ENCODE measurements at regions not wholly inside any gene's neighbourhood (a gene's known extent, or its start where the extent isn't known, plus 50 kb on each side); places are given as distances from the start of the nearest gene placed in this dataset.

GRCh38 chr1:34406833-34407539 is 230.3 kb downstream of the C1orf94 start:
- DNase-seq (ENCODE audit: low spot score in 2 of 2, unreplicated experiment in 2 of 2) = no peak

GRCh38 chr1:34408011-34408410 is 231.3 kb downstream of the C1orf94 start:
- Mint-ChIP-seq H3K4me1 (peaks cover 9% of the 10 kb centered on the region), H3K27me3 (ENCODE audit: low read depth) (peaks cover 9% of the 10 kb centered on the region), H3K9me3 (peaks cover 12% of the 10 kb centered on the region), H3K27ac (no peak overlapping the region), H3K36me3 (no peaks in the 10 kb centered on the region), H3K4me3 (no peak overlapping the region)
- no peak for DNase-seq (ENCODE audit: low spot score in 2 of 2, unreplicated experiment in 2 of 2)
- no peak for TF ChIP-seq CTCF (IDR thresholded peaks at IDR 0.05; ENCODE audit: unreplicated experiment)

More at GRCh38 chr1:34406833-34407539, 230.3 kb downstream of the C1orf94 start:
- Mint-ChIP-seq H3K27me3 (ENCODE audit: low read depth) (peaks cover 8% of the 10 kb centered on the region), H3K9me3 (peaks cover 12% of the 10 kb centered on the region), H3K27ac (no peak overlapping the region), H3K4me1 (peaks cover 9% of the 10 kb centered on the region), H3K4me3 (no peak overlapping the region), H3K36me3 (no peaks in the 10 kb centered on the region)
- no peak for TF ChIP-seq CTCF (IDR thresholded peaks at IDR 0.05; ENCODE audit: unreplicated experiment)

DNA sequence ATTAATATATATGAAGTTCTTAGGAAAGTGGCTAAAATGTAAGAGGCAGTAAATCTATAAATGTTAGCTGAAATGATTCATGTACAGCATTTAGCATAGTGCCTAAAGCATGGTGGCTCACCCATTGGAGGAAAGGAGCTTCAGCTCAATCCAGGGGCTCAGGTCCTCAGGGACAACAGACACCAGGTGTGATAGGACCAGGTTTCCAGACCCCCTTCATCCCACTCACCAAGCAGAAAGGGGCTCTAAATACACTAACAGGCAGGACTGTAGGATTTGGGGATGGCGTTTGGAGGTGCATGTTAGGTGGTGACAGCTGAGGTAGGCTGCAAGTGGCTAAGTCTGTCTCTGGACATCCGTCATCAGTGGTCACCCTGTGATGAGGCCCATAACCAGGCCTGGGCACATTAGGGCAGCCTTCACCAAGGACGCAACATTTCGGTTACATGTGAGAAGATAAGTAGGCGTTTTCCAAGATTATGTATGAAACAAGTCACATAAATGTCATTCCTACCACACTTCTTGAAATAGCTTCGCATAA is 233.1 kb downstream of the C1orf94 start:
- Mint-ChIP-seq H3K9me3 (peaks cover 4% of the 10 kb centered on the region), H3K36me3 (no peaks in the 10 kb centered on the region), H3K4me1 (peaks cover 9% of the 10 kb centered on the region), H3K27ac (no peak overlapping the region), H3K4me3 (no peak overlapping the region), H3K27me3 (ENCODE audit: low read depth) (peaks cover 13% of the 10 kb centered on the region)
- no peak for DNase-seq (ENCODE audit: low spot score in 2 of 2, unreplicated experiment in 2 of 2)
- no peak for TF ChIP-seq CTCF (IDR thresholded peaks at IDR 0.05; ENCODE audit: unreplicated experiment)

DNA sequence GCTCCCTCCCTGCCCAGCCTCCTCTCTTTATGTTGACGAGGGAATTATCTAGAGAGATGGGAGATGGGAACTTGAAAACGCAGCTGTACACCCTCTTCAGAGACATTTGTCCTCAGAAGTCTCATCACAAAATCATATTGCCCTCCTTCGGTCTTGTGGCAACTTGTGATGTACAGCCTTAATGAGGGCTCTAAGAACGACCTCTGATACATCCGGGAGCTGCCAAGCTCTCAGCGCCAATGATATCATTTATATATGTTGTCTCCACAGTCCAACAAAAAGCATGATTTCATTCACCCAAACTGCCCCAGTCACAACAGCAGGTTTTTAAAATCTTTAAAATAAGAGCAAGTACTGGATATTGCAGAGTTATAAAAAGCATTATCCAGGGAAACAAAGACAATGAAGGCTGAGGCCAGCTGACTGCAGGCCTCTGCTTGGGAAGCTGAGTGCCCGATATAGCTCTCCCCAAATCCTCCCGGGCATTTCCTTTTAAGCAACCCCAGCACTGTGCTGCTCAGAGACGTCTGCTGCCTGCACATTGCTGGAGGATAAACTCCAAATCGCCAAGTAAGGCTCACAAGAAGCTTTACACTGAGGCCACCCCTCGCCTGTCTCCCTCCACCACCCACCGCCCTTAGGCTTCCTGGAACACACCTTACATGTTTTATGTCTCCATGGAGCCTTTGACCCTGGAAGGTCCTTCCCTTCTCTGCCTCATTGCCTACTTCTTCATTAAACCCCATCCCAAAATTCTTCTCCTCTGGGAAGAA is 236.1 kb downstream of the C1orf94 start:
- H3K27me3 Mint-ChIP-seq (ENCODE audit: low read depth) = peaks cover 23% of the 10 kb centered on the region
- H3K9me3 Mint-ChIP-seq = peaks cover 4% of the 10 kb centered on the region
- no peak overlapping the region for H3K4me3 Mint-ChIP-seq
- TF ChIP-seq CTCF (IDR thresholded peaks at IDR 0.05; ENCODE audit: unreplicated experiment) = no peak
- H3K36me3 Mint-ChIP-seq = no peaks in the 10 kb centered on the region
- no peaks in the 10 kb centered on the region for H3K4me1 Mint-ChIP-seq
- no peak for DNase-seq (ENCODE audit: low spot score in 2 of 2, unreplicated experiment in 2 of 2)
- no peak overlapping the region for H3K27ac Mint-ChIP-seq

DNA sequence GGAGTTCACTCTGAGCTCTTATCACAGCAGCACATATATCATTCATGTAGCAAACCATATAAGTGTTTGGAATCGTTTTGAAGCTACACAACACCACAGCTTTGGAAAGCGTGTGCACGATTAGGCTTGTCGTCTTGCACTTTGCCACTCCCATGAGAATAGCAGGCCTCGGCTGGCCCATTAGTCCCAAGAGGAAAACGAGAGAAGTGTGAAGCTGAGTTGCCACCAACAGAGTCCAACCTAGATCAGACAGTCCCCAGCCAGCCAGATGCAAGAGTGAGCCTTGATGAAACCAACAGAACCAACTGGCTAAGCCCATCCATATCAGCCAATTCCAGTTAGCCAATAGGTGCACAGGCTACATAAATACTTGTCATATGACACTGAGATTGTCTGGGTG is 238.4 kb downstream of the C1orf94 start:
- no peak for TF ChIP-seq CTCF (IDR thresholded peaks at IDR 0.05; ENCODE audit: unreplicated experiment)
- Mint-ChIP-seq H3K36me3 (no peaks in the 10 kb centered on the region), H3K4me1 (no peaks in the 10 kb centered on the region), H3K27me3 (ENCODE audit: low read depth) (peaks cover 20% of the 10 kb centered on the region), H3K9me3 (no peaks in the 10 kb centered on the region), H3K4me3 (no peak overlapping the region), H3K27ac (no peak overlapping the region)
- DNase-seq (ENCODE audit: low spot score in 2 of 2, unreplicated experiment in 2 of 2) = no peak

Data from mesothelial cell of epicardium (in vitro differentiated cells).